ENCODE measurements at regions not wholly inside any gene's neighbourhood (a gene's known extent, or its start where the extent isn't known, plus 50 kb on each side); places are given as distances from the start of the nearest gene placed in this dataset.

GRCh38 chr20:29741894-29742698 lies 1515.4 kb upstream of the DEFB115 start:
- H3K4me1 ChIP-seq (ENCODE audit: control insufficient read depth, insufficient read depth, low read length), result no peaks in the 10 kb centered on the region
- ChIA-PET POLR2A (no interaction called here), CTCF (no interaction called here)
- no peak overlapping the region for H3K27ac ChIP-seq (ENCODE audit: extremely low read depth, low read depth, low read length)
- no peaks in the 10 kb centered on the region for H3K36me3 ChIP-seq (ENCODE audit: control insufficient read depth in 2 of 2, insufficient read depth in 1 of 2, low read length in 2 of 2)
- TF ChIP-seq ZNF785 (tag by site-specific recombination; IDR thresholded peaks at IDR 0.05) (no peak), ZNF624 (tag by site-specific recombination; IDR thresholded peaks at IDR 0.05) (no peak), KLF9 (tag by site-specific recombination; IDR thresholded peaks at IDR 0.05; ENCODE audit: low read depth) (no peak)
- no peak overlapping the region for H3K4me3 ChIP-seq (ENCODE audit: low read depth, low read length)
- no peaks in the 10 kb centered on the region for H3K9me3 ChIP-seq (ENCODE audit: control insufficient read depth, insufficient read depth, low read depth, low read length)

- ChIA-PET CTCF (no interaction called here), POLR2A (no interaction called here)
- H3K4me3 ChIP-seq (ENCODE audit: low read depth, low read length), result no peak overlapping the region
- no peaks in the 10 kb centered on the region for H3K4me1 ChIP-seq (ENCODE audit: control insufficient read depth, insufficient read depth, low read length)
- H3K36me3 ChIP-seq (ENCODE audit: control insufficient read depth in 2 of 2, insufficient read depth in 1 of 2, low read length in 2 of 2), result no peaks in the 10 kb centered on the region
- no peak for TF ChIP-seq ZNF366 (tag by site-specific recombination; conservative IDR thresholded peaks at IDR 0.05)
- no peak for TF ChIP-seq ZNF621 (tag by site-specific recombination; IDR thresholded peaks at IDR 0.05)
- TF ChIP-seq ZNF488 (tag by site-specific recombination; IDR thresholded peaks at IDR 0.05), result no peak
- no peak for TF ChIP-seq OSR2 (tag by site-specific recombination; IDR thresholded peaks at IDR 0.05)
- no peak for TF ChIP-seq ZBTB17 (tag by site-specific recombination; IDR thresholded peaks at IDR 0.05)
- no peak for TF ChIP-seq KLF8 (tag by site-specific recombination; IDR thresholded peaks at IDR 0.05)
- TF ChIP-seq ZNF394 (tag by site-specific recombination; IDR thresholded peaks at IDR 0.05; ENCODE audit: borderline replicate concordance), result no peak
- no peak for TF ChIP-seq ZNF292 (tag by site-specific recombination; IDR thresholded peaks at IDR 0.05; ENCODE audit: borderline replicate concordance, low read depth)
- no peak for TF ChIP-seq REPIN1 (tag by site-specific recombination; IDR thresholded peaks at IDR 0.05; ENCODE audit: low read depth)
- no peak for TF ChIP-seq KLF17 (tag by site-specific recombination; IDR thresholded peaks at IDR 0.05)
- no peak for TF ChIP-seq ZNF280D (tag by site-specific recombination; IDR thresholded peaks at IDR 0.05)
- no peak for TF ChIP-seq KLF1 (tag by site-specific recombination; IDR thresholded peaks at IDR 0.05)
- TF ChIP-seq ZNF514 (tag by site-specific recombination; IDR thresholded peaks at IDR 0.05), result no peak
- TF ChIP-seq ZNF645 (tag by site-specific recombination; IDR thresholded peaks at IDR 0.05), result no peak
- TF ChIP-seq ZNF416 (tag by site-specific recombination; IDR thresholded peaks at IDR 0.05), result no peak
- TF ChIP-seq ZNF10 (tag by site-specific recombination; IDR thresholded peaks at IDR 0.05), result no peak
- no peak for TF ChIP-seq ZNF155 (tag by site-specific recombination; IDR thresholded peaks at IDR 0.05)
- no peaks in the 10 kb centered on the region for H3K9me3 ChIP-seq (ENCODE audit: control insufficient read depth, insufficient read depth, low read depth, low read length)
- H3K27ac ChIP-seq (ENCODE audit: extremely low read depth, low read depth, low read length), result no peak overlapping the region
Observed at GRCh38 chr20:29742699-29743100, 1514.8 kb upstream of the DEFB115 start.
